ENCODE measurements at regions not wholly inside any gene's neighbourhood (a gene's known extent, or its start where the extent isn't known, plus 50 kb on each side); places are given as distances from the start of the nearest gene placed in this dataset.

- Histone ChIP-seq H3K27ac (ENCODE audit: low read depth, low read length) (no peak overlapping the region), H3K4me1 (ENCODE audit: control insufficient read depth in 1 of 2, insufficient read depth in 2 of 2, low read length in 2 of 2) (no peaks in the 10 kb centered on the region), H3K9me3 (ENCODE audit: control insufficient read depth in 1 of 2, low read length in 2 of 2) (no peaks in the 10 kb centered on the region), H3K36me3 (ENCODE audit: control insufficient read depth in 1 of 2, insufficient read depth in 2 of 2, low read length in 2 of 2) (no peaks in the 10 kb centered on the region), H3K9ac (ENCODE audit: low read depth in 1 of 2, low read length in 2 of 2) (no peak overlapping the region), H3K27me3 (ENCODE audit: control insufficient read depth in 1 of 2, insufficient read depth in 2 of 2, low read length in 2 of 2) (no peaks in the 10 kb centered on the region), H3K4me3 (ENCODE audit: low read depth in 1 of 2, low read length in 2 of 2) (no peak overlapping the region)
Measured at GRCh38 chr7:15886626-15887025, 200.1 kb upstream of the MEOX2 start.

- no peaks in the 10 kb centered on the region for H3K27me3 ChIP-seq (ENCODE audit: control insufficient read depth in 1 of 2, insufficient read depth in 2 of 2, low read length in 2 of 2)
- no peaks in the 10 kb centered on the region for H3K36me3 ChIP-seq (ENCODE audit: control insufficient read depth in 1 of 2, insufficient read depth in 2 of 2, low read length in 2 of 2)
- no peaks in the 10 kb centered on the region for H3K4me1 ChIP-seq (ENCODE audit: control insufficient read depth in 1 of 2, insufficient read depth in 2 of 2, low read length in 2 of 2)
Measured at GRCh38 chr7:15885678-15886077, 199.2 kb upstream of the MEOX2 start.

GRCh38 chr7:15874774-15875173 lies 188.3 kb upstream of the MEOX2 start:
- Histone ChIP-seq H3K9me3 (ENCODE audit: control insufficient read depth in 1 of 2, low read length in 2 of 2) (no peaks in the 10 kb centered on the region), H3K4me1 (ENCODE audit: control insufficient read depth in 1 of 2, insufficient read depth in 2 of 2, low read length in 2 of 2) (no peaks in the 10 kb centered on the region), H3K9ac (ENCODE audit: low read depth in 1 of 2, low read length in 2 of 2) (no peak overlapping the region), H3K36me3 (ENCODE audit: control insufficient read depth in 1 of 2, insufficient read depth in 2 of 2, low read length in 2 of 2) (no peaks in the 10 kb centered on the region), H3K4me3 (ENCODE audit: low read depth in 1 of 2, low read length in 2 of 2) (no peak overlapping the region), H3K27ac (ENCODE audit: low read depth, low read length) (no peak overlapping the region), H3K27me3 (ENCODE audit: control insufficient read depth in 1 of 2, insufficient read depth in 2 of 2, low read length in 2 of 2) (no peaks in the 10 kb centered on the region)

More at GRCh38 chr7:15885678-15886077, 199.2 kb upstream of the MEOX2 start:
- Histone ChIP-seq H3K9me3 (ENCODE audit: control insufficient read depth in 1 of 2, low read length in 2 of 2) (peaks cover 0 to 2% of the 10 kb centered on the region in 2 donors), H3K27ac (ENCODE audit: low read depth, low read length) (no peak overlapping the region), H3K4me3 (ENCODE audit: low read depth in 1 of 2, low read length in 2 of 2) (no peak overlapping the region), H3K9ac (ENCODE audit: low read depth in 1 of 2, low read length in 2 of 2) (no peak overlapping the region)

- no peak overlapping the region for H3K4me3 ChIP-seq (ENCODE audit: low read depth in 1 of 2, low read length in 2 of 2)
- H3K36me3 ChIP-seq (ENCODE audit: control insufficient read depth in 1 of 2, insufficient read depth in 2 of 2, low read length in 2 of 2) = no peaks in the 10 kb centered on the region
- H3K4me1 ChIP-seq (ENCODE audit: control insufficient read depth in 1 of 2, insufficient read depth in 2 of 2, low read length in 2 of 2) = no peaks in the 10 kb centered on the region
- H3K9ac ChIP-seq (ENCODE audit: low read depth in 1 of 2, low read length in 2 of 2) = no peak overlapping the region
- H3K27me3 ChIP-seq (ENCODE audit: control insufficient read depth in 1 of 2, insufficient read depth in 2 of 2, low read length in 2 of 2) = no peaks in the 10 kb centered on the region
- H3K9me3 ChIP-seq (ENCODE audit: control insufficient read depth in 1 of 2, low read length in 2 of 2) = no peaks in the 10 kb centered on the region
- H3K27ac ChIP-seq (ENCODE audit: low read depth, low read length) = no peak overlapping the region
Measured at GRCh38 chr7:15870347-15870746, 183.9 kb upstream of the MEOX2 start.

DNA sequence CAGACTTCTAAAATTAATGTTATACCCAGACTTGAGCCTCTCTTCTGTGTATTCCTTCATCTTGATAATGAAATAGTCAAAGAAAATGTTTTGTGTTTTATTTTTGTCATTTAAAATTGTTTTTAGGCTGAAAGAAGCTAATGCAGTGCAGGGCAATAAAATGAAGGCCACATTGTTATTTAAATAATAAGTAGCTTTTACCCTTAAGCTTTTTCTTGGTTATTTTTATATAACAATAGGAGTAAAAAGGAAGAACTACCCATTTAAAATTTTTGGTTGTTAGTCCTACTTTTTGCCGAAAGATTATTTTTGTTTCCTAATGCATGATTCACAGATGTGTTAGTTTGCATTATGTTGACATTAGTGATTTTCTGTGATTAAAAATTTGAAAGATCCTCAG lies 181.0 kb upstream of the MEOX2 start:
- no peaks in the 10 kb centered on the region for H3K9me3 ChIP-seq (ENCODE audit: control insufficient read depth in 1 of 2, low read length in 2 of 2)
- no peak overlapping the region for H3K4me3 ChIP-seq (ENCODE audit: low read depth in 1 of 2, low read length in 2 of 2)
- no peaks in the 10 kb centered on the region for H3K27me3 ChIP-seq (ENCODE audit: control insufficient read depth in 1 of 2, insufficient read depth in 2 of 2, low read length in 2 of 2)
- H3K27ac ChIP-seq (ENCODE audit: low read depth, low read length) = no peak overlapping the region
- H3K36me3 ChIP-seq (ENCODE audit: control insufficient read depth in 1 of 2, insufficient read depth in 2 of 2, low read length in 2 of 2) = no peaks in the 10 kb centered on the region
- H3K9ac ChIP-seq (ENCODE audit: low read depth in 1 of 2, low read length in 2 of 2) = no peak overlapping the region
- H3K4me1 ChIP-seq (ENCODE audit: control insufficient read depth in 1 of 2, insufficient read depth in 2 of 2, low read length in 2 of 2) = no peaks in the 10 kb centered on the region

DNA sequence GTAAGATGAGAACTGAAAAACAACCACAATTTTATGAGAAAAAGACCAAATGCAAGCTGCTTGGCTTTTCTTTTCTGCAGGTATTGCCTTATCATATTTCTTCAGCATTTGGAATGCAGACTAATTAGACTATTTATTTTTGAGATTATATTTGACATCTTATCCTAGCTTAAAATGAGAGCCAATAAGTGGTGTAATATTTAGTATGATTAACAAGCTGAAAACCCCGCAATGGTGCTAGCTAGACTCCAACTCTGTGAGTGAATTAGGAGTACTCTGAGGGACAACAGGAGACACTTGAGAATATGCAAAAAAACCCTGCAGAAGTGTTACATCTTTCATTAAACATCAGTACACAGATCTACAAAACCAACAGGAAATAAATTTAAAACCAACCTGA lies 180.3 kb upstream of the MEOX2 start:
- no peak overlapping the region for H3K27ac ChIP-seq (ENCODE audit: low read depth, low read length)
- no peak overlapping the region for H3K9ac ChIP-seq (ENCODE audit: low read depth in 1 of 2, low read length in 2 of 2)
- no peak overlapping the region for H3K4me3 ChIP-seq (ENCODE audit: low read depth in 1 of 2, low read length in 2 of 2)
- no peaks in the 10 kb centered on the region for H3K36me3 ChIP-seq (ENCODE audit: control insufficient read depth in 1 of 2, insufficient read depth in 2 of 2, low read length in 2 of 2)
- no peaks in the 10 kb centered on the region for H3K9me3 ChIP-seq (ENCODE audit: control insufficient read depth in 1 of 2, low read length in 2 of 2)
- H3K4me1 ChIP-seq (ENCODE audit: control insufficient read depth in 1 of 2, insufficient read depth in 2 of 2, low read length in 2 of 2) = no peaks in the 10 kb centered on the region
- no peaks in the 10 kb centered on the region for H3K27me3 ChIP-seq (ENCODE audit: control insufficient read depth in 1 of 2, insufficient read depth in 2 of 2, low read length in 2 of 2)

DNA sequence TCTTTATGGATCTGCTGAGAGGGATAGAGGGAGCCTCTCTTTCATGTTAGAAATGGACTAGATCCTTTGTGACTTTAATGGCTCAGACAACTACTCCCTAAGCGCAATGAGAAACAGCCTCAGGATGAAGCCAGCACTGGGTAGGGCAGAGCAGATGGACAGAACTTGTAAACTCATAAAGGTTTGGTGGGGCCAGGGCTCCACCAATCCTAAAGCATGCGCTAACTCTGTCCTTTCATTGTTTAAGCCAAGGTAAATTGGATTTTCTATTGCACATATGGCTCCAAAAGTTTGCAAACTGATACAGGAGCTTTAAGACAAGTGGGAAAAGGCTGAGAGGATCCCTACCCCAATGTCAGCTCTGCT lies 178.1 kb upstream of the MEOX2 start:
- Histone ChIP-seq H3K4me3 (ENCODE audit: low read depth in 1 of 2, low read length in 2 of 2) (no peak overlapping the region), H3K9me3 (ENCODE audit: control insufficient read depth in 1 of 2, low read length in 2 of 2) (no peaks in the 10 kb centered on the region), H3K36me3 (ENCODE audit: control insufficient read depth in 1 of 2, insufficient read depth in 2 of 2, low read length in 2 of 2) (no peaks in the 10 kb centered on the region), H3K27ac (ENCODE audit: low read depth, low read length) (no peak overlapping the region), H3K27me3 (ENCODE audit: control insufficient read depth in 1 of 2, insufficient read depth in 2 of 2, low read length in 2 of 2) (no peaks in the 10 kb centered on the region), H3K4me1 (ENCODE audit: control insufficient read depth in 1 of 2, insufficient read depth in 2 of 2, low read length in 2 of 2) (no peaks in the 10 kb centered on the region), H3K9ac (ENCODE audit: low read depth in 1 of 2, low read length in 2 of 2) (no peak overlapping the region)

DNA sequence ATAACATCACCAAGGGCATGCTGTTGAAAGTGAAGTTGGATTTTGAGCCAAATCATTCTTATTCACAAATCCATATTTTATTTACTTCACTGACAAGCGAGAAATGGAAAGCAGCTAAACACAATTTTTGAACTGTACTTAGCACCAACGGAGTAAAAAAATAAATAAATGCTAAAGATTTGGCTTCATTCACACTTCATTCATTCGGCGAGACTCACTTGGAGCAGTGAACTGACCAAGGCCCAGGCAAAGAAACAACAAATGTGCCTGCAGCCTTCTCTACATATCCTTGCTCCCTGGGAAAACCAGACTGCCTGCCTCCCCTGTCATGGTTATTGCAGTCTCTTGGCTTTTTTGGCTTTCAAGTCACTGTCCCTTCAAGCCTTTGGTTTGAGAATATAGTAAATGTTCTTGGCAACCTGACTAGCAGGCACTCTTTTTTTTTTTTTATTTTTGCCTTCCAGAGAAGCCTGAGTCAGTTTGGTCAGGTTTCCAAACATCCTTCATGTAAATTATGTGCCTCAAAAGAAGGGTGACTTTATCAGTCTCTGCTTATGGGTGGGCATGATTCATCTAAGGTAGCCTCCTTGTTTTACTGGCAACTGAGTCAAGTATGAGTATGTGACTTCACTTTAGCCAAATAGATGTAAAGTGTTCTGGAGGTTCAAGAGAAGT lies 177.6 kb upstream of the MEOX2 start:
- H3K36me3 ChIP-seq (ENCODE audit: control insufficient read depth in 1 of 2, insufficient read depth in 2 of 2, low read length in 2 of 2) = no peaks in the 10 kb centered on the region
- no peak overlapping the region for H3K4me3 ChIP-seq (ENCODE audit: low read depth in 1 of 2, low read length in 2 of 2)
- H3K9ac ChIP-seq (ENCODE audit: low read depth in 1 of 2, low read length in 2 of 2) = no peak overlapping the region
- H3K9me3 ChIP-seq (ENCODE audit: control insufficient read depth in 1 of 2, low read length in 2 of 2) = no peaks in the 10 kb centered on the region
- no peak overlapping the region for H3K27ac ChIP-seq (ENCODE audit: low read depth, low read length)
- no peaks in the 10 kb centered on the region for H3K4me1 ChIP-seq (ENCODE audit: control insufficient read depth in 1 of 2, insufficient read depth in 2 of 2, low read length in 2 of 2)
- no peaks in the 10 kb centered on the region for H3K27me3 ChIP-seq (ENCODE audit: control insufficient read depth in 1 of 2, insufficient read depth in 2 of 2, low read length in 2 of 2)

- Histone ChIP-seq H3K4me1 (ENCODE audit: control insufficient read depth in 1 of 2, insufficient read depth in 2 of 2, low read length in 2 of 2) (no peaks in the 10 kb centered on the region), H3K4me3 (ENCODE audit: low read depth in 1 of 2, low read length in 2 of 2) (no peak overlapping the region), H3K9me3 (ENCODE audit: control insufficient read depth in 1 of 2, low read length in 2 of 2) (no peaks in the 10 kb centered on the region), H3K27ac (ENCODE audit: low read depth, low read length) (no peak overlapping the region), H3K27me3 (ENCODE audit: control insufficient read depth in 1 of 2, insufficient read depth in 2 of 2, low read length in 2 of 2) (no peaks in the 10 kb centered on the region), H3K9ac (ENCODE audit: low read depth in 1 of 2, low read length in 2 of 2) (no peak overlapping the region), H3K36me3 (ENCODE audit: control insufficient read depth in 1 of 2, insufficient read depth in 2 of 2, low read length in 2 of 2) (no peaks in the 10 kb centered on the region)
Measured at GRCh38 chr7:15862781-15863165, 176.3 kb upstream of the MEOX2 start.

GRCh38 chr7:15862016-15862780 lies 175.7 kb upstream of the MEOX2 start:
- H3K4me1 ChIP-seq (ENCODE audit: control insufficient read depth in 1 of 2, insufficient read depth in 2 of 2, low read length in 2 of 2) = no peaks in the 10 kb centered on the region
- H3K9ac ChIP-seq (ENCODE audit: low read depth in 1 of 2, low read length in 2 of 2) = no peak overlapping the region
- no peaks in the 10 kb centered on the region for H3K9me3 ChIP-seq (ENCODE audit: control insufficient read depth in 1 of 2, low read length in 2 of 2)
- H3K4me3 ChIP-seq (ENCODE audit: low read depth in 1 of 2, low read length in 2 of 2) = no peak overlapping the region
- no peaks in the 10 kb centered on the region for H3K36me3 ChIP-seq (ENCODE audit: control insufficient read depth in 1 of 2, insufficient read depth in 2 of 2, low read length in 2 of 2)
- H3K27ac ChIP-seq (ENCODE audit: low read depth, low read length) = no peak overlapping the region
- H3K27me3 ChIP-seq (ENCODE audit: control insufficient read depth in 1 of 2, insufficient read depth in 2 of 2, low read length in 2 of 2) = no peaks in the 10 kb centered on the region

Measured in duodenal mucosa (tissue), 2 donors.